T47D (cell line): ENCODE measurements at regions not wholly inside any gene's neighbourhood (a gene's known extent, or its start where the extent isn't known, plus 50 kb on each side); places are given as distances from the start of the nearest gene placed in this dataset.

ENCODE experiments used
- DNase-seq, 2 experiments: peaks; one replicate each; pipeline versions ENCODE4 v3.0.0 to v3.0.0-alpha.2; 2011 to 2012; ENCODE audit warnings: low read depth in 1 of 2, low spot score in 1 of 2
- JUND ChIP-seq: IDR thresholded peaks from 2 replicates; pipeline ENCODE4 v1.6.1; 2012; ENCODE audit warnings: low read depth
- in situ Hi-C: cut with HindIII; loops from 2 replicates; pipeline ENCODE4 v1.10.0; 2016; ENCODE audit warnings: low sequenced_read_pairs, low pct_unique_long_range_greater_than_20kb

GRCh38 chr9:38120961-38121360 lies 51.9 kb upstream of the SHB start:
- no peak for DNase-seq
- in situ Hi-C loops: no loop called here
- TF ChIP-seq JUND: no peak

GRCh38 chr9:38119560-38120236 lies 50.7 kb upstream of the SHB start:
- in situ Hi-C loops: no loop called here
- TF ChIP-seq JUND: no peak
- no peak for DNase-seq

- in situ Hi-C loops: no loop called here
- no peak for TF ChIP-seq JUND
- DNase-seq: no peak
Measured at GRCh38 chr9:38118862-38119438, 49.9 kb upstream of the SHB start.
